Stimulated activated CD4-positive, alpha-beta T cell treated with anti-CD3 and anti-CD28 coated beads, Interleukin-15, amount 100 ng/mL, for 1 hour (primary cell): ENCODE measurements at regions not wholly inside any gene's neighbourhood (a gene's known extent, or its start where the extent isn't known, plus 50 kb on each side); places are given as distances from the start of the nearest gene placed in this dataset.

Experiments used
- DNase-seq, 2 donors: peaks; one replicate each; pipeline ENCODE4 v3.0.0-alpha.2; 2020; ENCODE audit warnings: low read depth in 1 of 2, low spot score in 1 of 2

- DNase-seq, result no peak
Measured at GRCh38 chr22:48333816-48334735, 1493.6 kb downstream of the BRD1 start.

- no peak for DNase-seq
Measured at GRCh38 chr22:48333323-48333763, 1494.3 kb downstream of the BRD1 start.

GRCh38 chr22:48332438-48333322 is 1495.0 kb downstream of the BRD1 start:
- DNase-seq, result no peak

GRCh38 chr22:48331691-48332220 is 1495.9 kb downstream of the BRD1 start:
- no peak for DNase-seq

- no peak for DNase-seq
Measured at GRCh38 chr22:48331266-48331665, 1496.4 kb downstream of the BRD1 start.

GRCh38 chr22:48327721-48328120 is 1500.0 kb downstream of the BRD1 start:
- no peak for DNase-seq

GRCh38 chr22:48323746-48324145 is 1503.9 kb downstream of the BRD1 start:
- DNase-seq, result no peak

- no peak for DNase-seq
Measured at GRCh38 chr22:48322907-48323306, 1504.8 kb downstream of the BRD1 start.

- DNase-seq, result no peak
Measured at GRCh38 chr22:48321986-48322545, 1505.6 kb downstream of the BRD1 start.

GRCh38 chr22:48320683-48321451 is 1506.8 kb downstream of the BRD1 start:
- no peak for DNase-seq

GRCh38 chr22:48320048-48320682 is 1507.5 kb downstream of the BRD1 start:
- no peak for DNase-seq

- DNase-seq, result no peak
Measured at GRCh38 chr22:48319321-48320047, 1508.2 kb downstream of the BRD1 start.

- no peak for DNase-seq
Measured at GRCh38 chr22:48318575-48319320, 1508.9 kb downstream of the BRD1 start.

- DNase-seq, result no peak
Measured at GRCh38 chr22:48318173-48318572, 1509.5 kb downstream of the BRD1 start.

GRCh38 chr22:48316257-48317250 is 1511.1 kb downstream of the BRD1 start:
- no peak for DNase-seq

GRCh38 chr22:48315439-48316256 is 1512.0 kb downstream of the BRD1 start:
- no peak for DNase-seq

GRCh38 chr22:48314073-48314472 is 1513.6 kb downstream of the BRD1 start:
- no peak for DNase-seq
